OCI-LY7 (cell line): ENCODE measurements at regions not wholly inside any gene's neighbourhood (a gene's known extent, or its start where the extent isn't known, plus 50 kb on each side); places are given as distances from the start of the nearest gene placed in this dataset.

Source experiments
- CTCF ChIP-seq: fragments of 200-600 bp; sonication (generic); conservative IDR thresholded peaks from 2 replicates; pipeline ENCODE4 v1.5.1; 2014; ENCODE audit warnings: mild to moderate bottlenecking, antibody characterized with exemption, low read length, moderate library complexity, mixed read lengths
- EZH2phosphoT487 ChIP-seq: fragments of 200-600 bp; sonication (generic); IDR thresholded peaks from 2 replicates; pipeline ENCODE4 v1.6.1; 2018; ENCODE audit warnings: low read depth, borderline replicate concordance, mild to moderate bottlenecking, mixed run types, antibody characterized with exemption, low read length, moderate library complexity, mixed read lengths

GRCh38 chrX:28311466-28311865 lies 275.8 kb upstream of the IL1RAPL1 start:
- TF ChIP-seq CTCF (no peak), EZH2phosphoT487 (no peak)
